Loucy (cell line): ENCODE measurements at regions not wholly inside any gene's neighbourhood (a gene's known extent, or its start where the extent isn't known, plus 50 kb on each side); places are given as distances from the start of the nearest gene placed in this dataset.

Source experiments
- CTCF ChIP-seq: fragments of 200-600 bp; sonication (generic); conservative IDR thresholded peaks from 2 replicates; pipeline ENCODE4 v1.5.1; 2014; ENCODE audit warnings: mild to moderate bottlenecking, antibody characterized with exemption, low read length
- EZH2phosphoT487 ChIP-seq: fragments of 200-600 bp; IDR thresholded peaks from 2 replicates; pipeline ENCODE4 v1.6.1; 2018; ENCODE audit warnings: antibody characterized with exemption, mild to moderate bottlenecking, moderate library complexity, borderline replicate concordance

DNA sequence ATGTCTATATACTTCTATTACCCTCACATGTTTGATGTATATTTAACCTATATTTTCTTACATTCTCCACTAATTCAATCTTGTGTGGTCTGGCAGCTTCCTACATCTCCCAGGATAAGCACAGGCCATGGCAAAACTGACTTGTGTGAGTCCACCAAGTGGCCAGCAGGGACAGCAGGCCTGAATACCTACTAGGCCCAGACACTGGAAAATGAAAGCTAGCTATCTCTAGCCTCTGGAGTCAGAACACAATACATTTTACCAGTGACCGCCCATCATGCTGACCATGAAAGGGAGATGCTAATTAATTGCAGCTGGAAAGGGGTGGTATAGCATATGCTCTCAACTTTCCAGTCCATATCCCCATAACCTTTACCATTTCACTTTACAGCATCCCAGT lies 132.3 kb downstream of the PCTP start:
- TF ChIP-seq CTCF = no peak; the same call in 1 of the 2 replicates
- no peak for TF ChIP-seq EZH2phosphoT487
